ENCODE measurements at regions not wholly inside any gene's neighbourhood (a gene's known extent, or its start where the extent isn't known, plus 50 kb on each side); places are given as distances from the start of the nearest gene placed in this dataset.

- Histone ChIP-seq H3K4me1 (peaks cover 0 to 6% (median 0%) of the 10 kb centered on the region in 3 donors), H3K4me3 (no peak overlapping the region), H3K9me3 (no peaks in the 10 kb centered on the region), H3K27ac (no peak overlapping the region), H3K27me3 (peaks cover 0 to 10% (median 0%) of the 10 kb centered on the region in 4 donors), H3K36me3 (no peaks in the 10 kb centered on the region)
- intact Hi-C loops (cut with DNase I): no loop called here
- TF ChIP-seq POLR2A (IDR thresholded peaks at IDR 0.05): no peak
- TF ChIP-seq CTCF (IDR thresholded peaks at IDR 0.05): no peak
- WGBS, 2 donors: 91 to 96% methylated on average over 3 of the region's 3 CpGs
- no peak for DNase-seq
These were observed 97.4 kb downstream of the KCNF1 start for GRCh38 chr2:11009176-11009575.

- Histone ChIP-seq H3K27me3 (peaks cover 0 to 9% (median 0%) of the 10 kb centered on the region in 4 donors), H3K4me3 (no peak overlapping the region), H3K9me3 (no peaks in the 10 kb centered on the region), H3K4me1 (no peaks in the 10 kb centered on the region), H3K27ac (no peak overlapping the region), H3K36me3 (no peaks in the 10 kb centered on the region)
- DNase-seq: no peak
- WGBS, 2 donors: 50 to 65% methylated on average over 2 to 4 of the region's 6 CpGs
- TF ChIP-seq POLR2A (IDR thresholded peaks at IDR 0.05): no peak
- TF ChIP-seq CTCF (IDR thresholded peaks at IDR 0.05): no peak
- intact Hi-C loops (cut with DNase I): no loop called here
These were observed 98.2 kb downstream of the KCNF1 start for GRCh38 chr2:11009891-11010290.

GRCh38 chr2:11011359-11011758 lies 99.6 kb downstream of the KCNF1 start:
- Histone ChIP-seq H3K4me3 (no peak overlapping the region), H3K27me3 (peaks cover 0 to 11% (median 0%) of the 10 kb centered on the region in 4 donors), H3K4me1 (no peaks in the 10 kb centered on the region), H3K36me3 (no peaks in the 10 kb centered on the region), H3K27ac (no peak overlapping the region), H3K9me3 (no peaks in the 10 kb centered on the region)
- 82 to 92% methylated on average over 5 to 7 of the region's 7 CpGs for WGBS, 2 donors
- no peak for TF ChIP-seq CTCF (IDR thresholded peaks at IDR 0.05)
- intact Hi-C loops (cut with DNase I): no loop called here
- no peak for DNase-seq

GRCh38 chr2:11012131-11012693 lies 100.5 kb downstream of the KCNF1 start:
- TF ChIP-seq POLR2A (IDR thresholded peaks at IDR 0.05) (no peak), CTCF (IDR thresholded peaks at IDR 0.05) (no peak)
- intact Hi-C loops (cut with DNase I): no loop called here
- peaks cover 0 to 19% (median 0%) of the 10 kb centered on the region in 4 donors for H3K27me3 ChIP-seq
- H3K4me3 ChIP-seq: no peak overlapping the region
- DNase-seq: no peak
- no peaks in the 10 kb centered on the region for H3K4me1 ChIP-seq
- no peak overlapping the region for H3K27ac ChIP-seq
- no peaks in the 10 kb centered on the region for H3K36me3 ChIP-seq
- WGBS, 2 donors: 66 to 79% methylated on average over 6 of the region's 6 CpGs
- no peaks in the 10 kb centered on the region for H3K9me3 ChIP-seq

- WGBS, 2 donors: 87 to 90% methylated on average over 6 of the region's 6 CpGs
- Histone ChIP-seq H3K4me1 (no peaks in the 10 kb centered on the region), H3K4me3 (no peak overlapping the region), H3K36me3 (no peaks in the 10 kb centered on the region), H3K27ac (no peak overlapping the region), H3K27me3 (peaks cover 0 to 26% (median 0%) of the 10 kb centered on the region in 4 donors), H3K9me3 (no peaks in the 10 kb centered on the region)
- intact Hi-C loops (cut with DNase I): no loop called here
- TF ChIP-seq CTCF (IDR thresholded peaks at IDR 0.05): no peak
- no peak for TF ChIP-seq POLR2A (IDR thresholded peaks at IDR 0.05)
- DNase-seq: no peak
These were observed 101.5 kb downstream of the KCNF1 start for GRCh38 chr2:11013196-11013595.
